B cell (primary cell): ENCODE measurements at regions not wholly inside any gene's neighbourhood (a gene's known extent, or its start where the extent isn't known, plus 50 kb on each side); places are given as distances from the start of the nearest gene placed in this dataset.

Experiments
- ATAC-seq: fragments of 200-7000 bp; cut with Tn5 transposase; one replicate; pipeline ENCODE4 v1.10.0; 2021; ENCODE audit warnings: low read depth, mild to moderate bottlenecking, moderate number of reproducible peaks, moderate library complexity
- CTCF ChIA-PET: fragments of 350-600 bp; sonication (Branson Sonifier 250); formaldehyde crosslinking; loops from one replicate; lab custom pipeline; 2021; ENCODE audit warnings: antibody characterized with exemption, inconsistent platforms; lab: Charles Lee
- POLR2A ChIA-PET: fragments of 350-600 bp; sonication (Branson Sonifier 250); formaldehyde crosslinking; loops from one replicate; lab custom pipeline; 2021; ENCODE audit warnings: antibody characterized with exemption; lab: Charles Lee
- DNase-seq: peaks from one replicate; pipeline ENCODE4 v3.0.0; 2013
- H2AFZ ChIP-seq: 2 replicates; pipeline ENCODE4 v1.6.1; 2012; ENCODE audit warnings: mild to moderate bottlenecking, low read depth, low read length; ENCODE audit not compliant: insufficient read depth, poor library complexity, severe bottlenecking
- H3K27ac ChIP-seq, 2 donors: 1 replicate in 1 of 2; 2 replicates in 1 of 2; pipeline ENCODE4 v1.5.1; 2012 to 2013; ENCODE audit warnings: low read length in 2 of 2, mild to moderate bottlenecking in 2 of 2, moderate library complexity in 1 of 2
- H3K27me3 ChIP-seq, 4 experiments: fragments of 200-600 bp in 1 of 4; sonication (generic) in 1 of 4; replicated peaks in 1 of 4; 1 replicate in 2 of 4; 2 replicates in 2 of 4; pipeline versions ENCODE4 v1.6.1 to v1.7.0; 2013 to 2016; ENCODE audit warnings: low read length in 3 of 4, mild to moderate bottlenecking in 2 of 4, mixed read lengths in 1 of 4, moderate library complexity in 1 of 4; ENCODE audit not compliant: insufficient read depth in 4 of 4, control insufficient read depth in 3 of 4; ENCODE audit errors: control extremely low read depth in 1 of 4
- H3K36me3 ChIP-seq, 2 experiments: replicated peaks in 1 of 2; 1 replicate in 1 of 2; 2 replicates in 1 of 2; pipeline versions ENCODE4 v1.6.1 to v1.7.1; 2013; ENCODE audit warnings: low read length in 1 of 2; ENCODE audit not compliant: insufficient read depth in 2 of 2, control insufficient read depth in 1 of 2; ENCODE audit errors: control extremely low read depth in 1 of 2, extremely low read depth in 1 of 2
- H3K4me1 ChIP-seq, 2 donors: fragments of 200-600 bp in 1 of 2; sonication (generic) in 1 of 2; 1 replicate in 1 of 2; 2 replicates in 1 of 2; pipeline versions ENCODE4 v1.5.1 to v1.6.1; 2013 to 2017; ENCODE audit warnings: low read length in 2 of 2; ENCODE audit not compliant: control insufficient read depth in 2 of 2, insufficient read depth in 2 of 2
- H3K4me2 ChIP-seq: replicated peaks from 2 replicates; pipeline ENCODE3; 2012; ENCODE audit warnings: mild to moderate bottlenecking, low read depth, low read length; ENCODE audit not compliant: poor library complexity, severe bottlenecking
- H3K4me3 ChIP-seq, 5 experiments: fragments of 200-600 bp in 1 of 5; sonication (generic) in 1 of 5; 1 replicate in 3 of 5; 2 replicates in 2 of 5; pipeline versions ENCODE4 v1.5.1 to v1.7.0; 2011 to 2016; ENCODE audit warnings: low read length in 4 of 5, mild to moderate bottlenecking in 4 of 5, low read depth in 2 of 5, control low read depth in 1 of 5, moderate library complexity in 1 of 5; ENCODE audit not compliant: insufficient read depth in 1 of 5; ENCODE audit errors: control extremely low read depth in 1 of 5, extremely low read depth in 1 of 5
- H3K79me2 ChIP-seq: fragments of 200-600 bp; sonication (generic); one replicate; pipeline ENCODE4 v1.6.0; 2016; ENCODE audit warnings: low read length; ENCODE audit not compliant: control insufficient read depth, insufficient read depth
- H3K9ac ChIP-seq: fragments of 200-600 bp; sonication (generic); 2 replicates; pipeline ENCODE4 v1.6.1; 2017; ENCODE audit warnings: mild to moderate bottlenecking, low read length, moderate library complexity
- H3K9me3 ChIP-seq, 3 donors: one replicate each; pipeline versions ENCODE4 v1.6.1 to v1.7.1; 2013; ENCODE audit warnings: low read length in 2 of 3; ENCODE audit not compliant: control insufficient read depth in 2 of 3, insufficient read depth in 1 of 3; ENCODE audit errors: control extremely low read depth in 1 of 3
- H4K20me1 ChIP-seq: 2 replicates; pipeline ENCODE4 v1.6.0; 2012; ENCODE audit warnings: mild to moderate bottlenecking, low read length; ENCODE audit not compliant: insufficient read depth, control insufficient read depth, poor library complexity, severe bottlenecking
- H3K27ac Mint-ChIP-seq: one replicate; pipeline ENCODE4 v1.8.0; 2021; ENCODE audit warnings: mixed read lengths
- H3K27me3 Mint-ChIP-seq: one replicate; pipeline ENCODE4 v1.8.0; 2021; ENCODE audit warnings: mixed read lengths
- H3K4me1 Mint-ChIP-seq: one replicate; pipeline ENCODE4 v1.8.0; 2021; ENCODE audit warnings: mixed read lengths
- H3K4me3 Mint-ChIP-seq: one replicate; pipeline ENCODE4 v1.8.0; 2021; ENCODE audit warnings: mixed read lengths
- H3K9me3 Mint-ChIP-seq: one replicate; pipeline ENCODE4 v1.8.0; 2022; ENCODE audit warnings: mixed read lengths; ENCODE audit not compliant: insufficient read depth
- CTCF ChIP-seq: fragments of 200-600 bp; IDR thresholded peaks from one replicate; pipeline ENCODE4 v1.8.0; 2022; ENCODE audit warnings: antibody characterized with exemption, mild to moderate bottlenecking
- EZH2 ChIP-seq: IDR thresholded peaks from 2 replicates; pipeline ENCODE4 v1.6.1; 2012; ENCODE audit warnings: borderline replicate concordance, low read depth, mild to moderate bottlenecking, moderate library complexity, low read length; ENCODE audit not compliant: insufficient read depth, poor library complexity, severe bottlenecking
- WGBS: methylation state at CpG from one replicate; pipeline ENCODE4 v1.1.5; 2013; ENCODE audit warnings: missing lambda C conversion rate; ENCODE audit not compliant: insufficient coverage; 5-methylcytosine and 5-hydroxymethylcytosine counted together
- intact Hi-C: fragments of 100-400 bp; cut with micrococcal nuclease; formaldehyde crosslinking; loops from one replicate; pipeline ENCODE4 v1.10.0; 2022

DNA sequence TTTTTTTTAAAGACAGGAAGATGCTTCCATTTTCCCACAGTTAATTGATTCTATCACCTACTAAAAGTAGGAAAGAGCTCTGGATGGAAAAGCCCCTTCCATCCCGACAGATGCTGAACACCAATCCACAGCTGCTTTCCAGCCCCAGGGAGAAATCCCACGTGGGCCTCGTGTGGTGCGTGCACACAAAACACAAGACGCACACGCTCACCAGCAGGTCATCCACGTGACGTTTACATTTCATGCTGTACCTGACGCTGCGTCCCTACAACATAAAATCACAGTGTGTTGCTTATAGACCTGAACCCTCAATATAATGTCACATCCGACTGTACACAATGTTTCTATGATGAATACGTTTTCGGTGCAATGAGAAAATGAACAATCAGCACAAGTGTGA lies 50.2 kb upstream of the DACT2 start:
- no peak for ATAC-seq
- peaks cover 0 to 11% (median 0%) of the 10 kb centered on the region in 3 donors for H3K9me3 ChIP-seq
- H3K4me2 ChIP-seq: no peak overlapping the region
- peaks cover 3% of the 10 kb centered on the region for H3K27me3 Mint-ChIP-seq
- DNase-seq: no peak
- H3K27me3 ChIP-seq: no peaks in the 10 kb centered on the region
- TF ChIP-seq CTCF: no peak
- no peak for TF ChIP-seq EZH2
- no peak overlapping the region for H3K4me3 Mint-ChIP-seq
- H3K4me1 ChIP-seq: no peaks in the 10 kb centered on the region
- ChIA-PET POLR2A (no interaction called here), CTCF (no interaction called here)
- H3K27ac ChIP-seq: no peak overlapping the region
- H3K9me3 Mint-ChIP-seq: no peaks in the 10 kb centered on the region
- intact Hi-C loops: no loop called here
- H2AFZ ChIP-seq: no peak overlapping the region
- no peaks in the 10 kb centered on the region for H4K20me1 ChIP-seq
- 91% methylated on average over 10 of the region's 13 CpGs for WGBS
- H3K27ac Mint-ChIP-seq: no peak overlapping the region
- no peak overlapping the region for H3K4me3 ChIP-seq
- no peaks in the 10 kb centered on the region for H3K79me2 ChIP-seq
- H3K36me3 ChIP-seq: no peaks in the 10 kb centered on the region
- H3K9ac ChIP-seq: no peak overlapping the region
- peaks cover 2% of the 10 kb centered on the region for H3K4me1 Mint-ChIP-seq

DNA sequence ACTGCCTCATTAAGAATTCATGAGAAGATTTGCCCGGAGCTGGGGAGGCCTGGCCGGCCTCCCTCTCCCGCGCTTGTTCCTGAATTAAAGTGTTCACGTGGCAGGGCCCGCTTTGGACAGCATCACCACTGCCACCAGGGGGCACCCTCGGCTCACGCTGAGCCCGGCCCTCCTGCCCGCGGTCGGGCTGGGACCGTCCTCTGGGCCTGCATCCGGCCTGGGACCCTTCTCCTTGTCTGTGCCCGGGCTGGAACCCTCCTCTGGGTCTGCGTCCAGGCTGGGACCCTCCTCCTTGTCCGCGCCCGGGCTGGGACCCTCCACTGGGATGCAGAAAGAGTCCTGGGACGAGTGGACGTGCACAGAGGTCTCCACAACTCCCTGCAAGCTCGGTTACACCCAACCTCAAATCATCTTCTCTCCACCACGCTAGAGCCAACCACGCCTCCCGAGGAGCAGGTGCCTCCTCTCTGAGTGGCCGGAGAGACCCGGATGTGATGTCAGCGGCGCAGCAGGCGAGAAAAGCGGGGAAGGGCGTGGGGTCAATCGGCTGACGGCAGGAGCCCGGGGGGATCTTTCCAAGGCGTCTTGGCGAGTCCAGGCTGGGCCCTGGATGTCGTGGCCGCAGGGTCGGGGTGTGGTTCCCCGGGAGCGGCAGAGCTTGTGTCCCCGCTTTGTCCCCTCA lies 50.9 kb upstream of the DACT2 start:
- POLR2A ChIA-PET: no interaction called here
- no peak for ATAC-seq

More for the DNA sequence above, 50.9 kb upstream of the DACT2 start:
- peaks cover 2% of the 10 kb centered on the region for H3K4me1 Mint-ChIP-seq
- H3K4me3 Mint-ChIP-seq: no peak overlapping the region
- CTCF ChIA-PET: no interaction called here
- Histone ChIP-seq H3K79me2 (no peaks in the 10 kb centered on the region), H4K20me1 (no peaks in the 10 kb centered on the region), H3K36me3 (no peaks in the 10 kb centered on the region), H3K27ac (no peak overlapping the region), H2AFZ (no peak overlapping the region), H3K4me3 (no peak overlapping the region), H3K4me2 (no peak overlapping the region), H3K9ac (no peak overlapping the region), H3K9me3 (peaks cover 0 to 5% (median 0%) of the 10 kb centered on the region in 3 donors), H3K27me3 (no peaks in the 10 kb centered on the region), H3K4me1 (no peaks in the 10 kb centered on the region)
- TF ChIP-seq CTCF: peak; percentile 56
- no peak for TF ChIP-seq EZH2
- intact Hi-C loops: no loop called here
- no peak overlapping the region for H3K27ac Mint-ChIP-seq
- 58% methylated on average over 43 of the region's 43 CpGs for WGBS
- DNase-seq: peak; percentile 27
- peaks cover 3% of the 10 kb centered on the region for H3K27me3 Mint-ChIP-seq
- no peaks in the 10 kb centered on the region for H3K9me3 Mint-ChIP-seq
